HFF-Myc (cell line): ENCODE measurements at regions not wholly inside any gene's neighbourhood (a gene's known extent, or its start where the extent isn't known, plus 50 kb on each side); places are given as distances from the start of the nearest gene placed in this dataset.

Experiments used
- DNase-seq: peaks from one replicate; pipeline ENCODE4 v3.0.0-alpha.2; 2011; ENCODE audit warnings: low read depth; ENCODE audit errors: extremely low read depth
- H3K4me3 ChIP-seq: replicated peaks from 2 replicates; pipeline ENCODE4 v1.5.1; 2011; ENCODE audit warnings: low read depth, mild to moderate bottlenecking, control low read depth, low read length
- TF ChIP-seq, protein P1 (sequence below): IDR thresholded peaks from 2 replicates; pipeline ENCODE4 v1.5.1; 2012; ENCODE audit warnings: mild to moderate bottlenecking, low read depth, low read length, control low read depth; ENCODE audit errors: missing control alignments

GRCh38 chr7:446289-446935 lies 73.2 kb downstream of the PDGFA start:
- H3K4me3 ChIP-seq, result no peak overlapping the region
- TF ChIP-seq, protein P1, sequence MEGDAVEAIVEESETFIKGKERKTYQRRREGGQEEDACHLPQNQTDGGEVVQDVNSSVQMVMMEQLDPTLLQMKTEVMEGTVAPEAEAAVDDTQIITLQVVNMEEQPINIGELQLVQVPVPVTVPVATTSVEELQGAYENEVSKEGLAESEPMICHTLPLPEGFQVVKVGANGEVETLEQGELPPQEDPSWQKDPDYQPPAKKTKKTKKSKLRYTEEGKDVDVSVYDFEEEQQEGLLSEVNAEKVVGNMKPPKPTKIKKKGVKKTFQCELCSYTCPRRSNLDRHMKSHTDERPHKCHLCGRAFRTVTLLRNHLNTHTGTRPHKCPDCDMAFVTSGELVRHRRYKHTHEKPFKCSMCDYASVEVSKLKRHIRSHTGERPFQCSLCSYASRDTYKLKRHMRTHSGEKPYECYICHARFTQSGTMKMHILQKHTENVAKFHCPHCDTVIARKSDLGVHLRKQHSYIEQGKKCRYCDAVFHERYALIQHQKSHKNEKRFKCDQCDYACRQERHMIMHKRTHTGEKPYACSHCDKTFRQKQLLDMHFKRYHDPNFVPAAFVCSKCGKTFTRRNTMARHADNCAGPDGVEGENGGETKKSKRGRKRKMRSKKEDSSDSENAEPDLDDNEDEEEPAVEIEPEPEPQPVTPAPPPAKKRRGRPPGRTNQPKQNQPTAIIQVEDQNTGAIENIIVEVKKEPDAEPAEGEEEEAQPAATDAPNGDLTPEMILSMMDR, result no peak
- no peak for DNase-seq
